MM.1S (cell line): ENCODE measurements at regions not wholly inside any gene's neighbourhood (a gene's known extent, or its start where the extent isn't known, plus 50 kb on each side); places are given as distances from the start of the nearest gene placed in this dataset.
"Not testable (repeated sequence)": the region's sequence is repeated elsewhere in the genome, so short reads cannot be mapped to it uniquely, and the experiment has no call there.

Experiments
- DNase-seq: peaks from one replicate; pipeline ENCODE4 v3.0.0-alpha.2; 2015
- H2AFZ ChIP-seq: fragments of 300-600 bp; sonication (generic); 2 replicates; pipeline ENCODE4 v1.6.0; 2016; ENCODE audit warnings: antibody characterized with exemption, low read length
- H3F3A ChIP-seq: fragments of 300-600 bp; sonication (generic); 2 replicates; pipeline ENCODE4 v1.6.1; 2016; ENCODE audit warnings: mild to moderate bottlenecking, antibody characterized with exemption, low read length, moderate library complexity, mixed read lengths; ENCODE audit not compliant: insufficient read depth
- H3K27ac ChIP-seq: fragments of 300-600 bp; sonication (generic); 2 replicates; pipeline ENCODE4 v1.5.1; 2016; ENCODE audit warnings: mild to moderate bottlenecking, low read length
- H3K27me3 ChIP-seq: fragments of 300-600 bp; sonication (generic); replicated peaks from 2 replicates; pipeline ENCODE4 v1.6.0; 2016; ENCODE audit warnings: low read length; ENCODE audit not compliant: insufficient read depth
- H3K36me3 ChIP-seq: fragments of 300-600 bp; sonication (generic); replicated peaks from 2 replicates; pipeline ENCODE4 v1.6.1; 2016; ENCODE audit warnings: mild to moderate bottlenecking, low read length, mixed read lengths; ENCODE audit not compliant: insufficient read depth
- H3K4me1 ChIP-seq: fragments of 300-600 bp; sonication (generic); 2 replicates; pipeline ENCODE4 v1.6.1; 2016; ENCODE audit warnings: low read length, mixed read lengths
- H3K4me2 ChIP-seq: fragments of 300-600 bp; sonication (generic); 2 replicates; pipeline ENCODE4 v1.6.0; 2016; ENCODE audit warnings: low read depth, low read length
- H3K4me3 ChIP-seq: fragments of 300-600 bp; sonication (generic); 2 replicates; pipeline ENCODE4 v1.5.1; 2016; ENCODE audit warnings: low read length, mixed read lengths
- H3K79me2 ChIP-seq: fragments of 300-600 bp; sonication (generic); 2 replicates; pipeline ENCODE4 v1.6.1; 2016; ENCODE audit warnings: mixed run types, low read length, mixed read lengths
- H3K9ac ChIP-seq: fragments of 300-600 bp; sonication (generic); 2 replicates; pipeline ENCODE4 v1.6.1; 2016; ENCODE audit warnings: low read length, mixed read lengths
- H3K9me2 ChIP-seq: fragments of 300-600 bp; sonication (generic); replicated peaks from 2 replicates; pipeline ENCODE4 v1.6.1; 2016; ENCODE audit warnings: mild to moderate bottlenecking, low read length, mixed read lengths; ENCODE audit not compliant: insufficient read depth
- H3K9me3 ChIP-seq: fragments of 300-600 bp; sonication (generic); replicated peaks from 2 replicates; pipeline ENCODE4 v1.6.1; 2016; ENCODE audit warnings: mild to moderate bottlenecking, low read length, mixed read lengths; ENCODE audit not compliant: insufficient read depth
- H4K20me1 ChIP-seq: fragments of 300-600 bp; sonication (generic); 2 replicates; pipeline ENCODE4 v1.6.1; 2016; ENCODE audit warnings: mild to moderate bottlenecking, low read length, moderate library complexity, mixed read lengths; ENCODE audit not compliant: insufficient read depth
- CTCF ChIP-seq: fragments of 300-600 bp; sonication (generic); IDR thresholded peaks from 2 replicates; pipeline ENCODE4 v1.5.1; 2016; ENCODE audit warnings: antibody characterized with exemption, low read length, mixed read lengths
- EZH2 ChIP-seq: fragments of 300-600 bp; sonication (generic); optimal IDR thresholded peaks from 2 replicates; pipeline ENCODE3; 2017; ENCODE audit warnings: low read depth, mild to moderate bottlenecking, antibody characterized with exemption, low read length, mixed read lengths
- EZH2phosphoT487 ChIP-seq: fragments of 300-600 bp; sonication (generic); IDR thresholded peaks from 2 replicates; pipeline ENCODE4 v1.6.1; 2018; ENCODE audit warnings: antibody characterized with exemption, low read length

DNA sequence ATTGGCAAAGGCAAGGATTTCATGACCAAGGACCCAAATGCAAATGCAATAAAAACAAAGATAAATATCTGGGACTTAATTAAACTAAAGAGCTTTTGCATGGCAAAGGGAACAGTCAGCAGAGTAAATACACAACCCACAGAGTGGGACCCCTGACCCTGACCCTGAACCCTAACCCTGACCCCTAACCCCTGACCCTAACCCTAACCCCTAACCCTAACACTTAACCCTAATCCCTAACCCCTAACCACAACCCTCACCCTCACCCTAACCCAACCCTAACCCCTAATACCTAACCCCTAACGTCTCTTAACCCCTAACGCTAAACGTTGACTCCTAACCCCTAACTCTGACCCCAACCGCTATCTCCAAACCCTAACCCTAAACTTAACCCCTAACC, 673.1 kb upstream of the DEFB115 start:
- H3K9me3 ChIP-seq, H3K27me3 ChIP-seq, H4K20me1 ChIP-seq, H3K79me2 ChIP-seq, H3K4me3 ChIP-seq, H3F3A ChIP-seq, DNase-seq, H3K27ac ChIP-seq, H3K9ac ChIP-seq, H3K4me1 ChIP-seq, H3K4me2 ChIP-seq, H3K9me2 ChIP-seq, H2AFZ ChIP-seq, H3K36me3 ChIP-seq: not testable (repeated sequence)

- H3K9me2 ChIP-seq, H3K27ac ChIP-seq, H2AFZ ChIP-seq, H3K4me2 ChIP-seq, H3K4me3 ChIP-seq, H3K79me2 ChIP-seq, H3K4me1 ChIP-seq, H3F3A ChIP-seq, DNase-seq, H3K27me3 ChIP-seq, H3K9ac ChIP-seq, H3K9me3 ChIP-seq, H3K36me3 ChIP-seq, H4K20me1 ChIP-seq: not testable (repeated sequence)
These were observed 672.1 kb upstream of the DEFB115 start for GRCh38 chr20:30585244-30585796.

- H3K4me1 ChIP-seq, H3K79me2 ChIP-seq, H3K27ac ChIP-seq, H3F3A ChIP-seq, H3K9me3 ChIP-seq, H3K36me3 ChIP-seq, H3K27me3 ChIP-seq, H2AFZ ChIP-seq, DNase-seq, H3K4me2 ChIP-seq, H3K4me3 ChIP-seq, H3K9ac ChIP-seq, H3K9me2 ChIP-seq, H4K20me1 ChIP-seq: not testable (repeated sequence)
These were observed 671.3 kb upstream of the DEFB115 start for GRCh38 chr20:30586178-30586577.

GRCh38 chr20:30593572-30593971, 663.9 kb upstream of the DEFB115 start:
- Histone ChIP-seq H3K79me2 (no peaks in the 10 kb centered on the region), H3K9ac (no peak overlapping the region), H3F3A (no peaks in the 10 kb centered on the region), H3K4me3 (no peak overlapping the region), H3K9me3 (no peaks in the 10 kb centered on the region), H2AFZ (no peak overlapping the region), H3K9me2 (no peaks in the 10 kb centered on the region), H3K27me3 (no peaks in the 10 kb centered on the region), H4K20me1 (no peaks in the 10 kb centered on the region), H3K4me1 (no peaks in the 10 kb centered on the region), H3K27ac (no peak overlapping the region), H3K4me2 (no peak overlapping the region), H3K36me3 (no peaks in the 10 kb centered on the region)
- DNase-seq: no peak
- TF ChIP-seq CTCF: no peak
- TF ChIP-seq EZH2: no peak
- TF ChIP-seq EZH2phosphoT487: no peak

- H3K4me2 ChIP-seq: no peak overlapping the region
- TF ChIP-seq EZH2 (no peak), EZH2phosphoT487 (no peak), CTCF (no peak)
- H3F3A ChIP-seq: no peaks in the 10 kb centered on the region
- H4K20me1 ChIP-seq: no peaks in the 10 kb centered on the region
- H3K36me3 ChIP-seq: no peaks in the 10 kb centered on the region
- no peaks in the 10 kb centered on the region for H3K4me1 ChIP-seq
- no peak for DNase-seq
- no peak overlapping the region for H2AFZ ChIP-seq
- H3K27ac ChIP-seq: no peak overlapping the region
- no peaks in the 10 kb centered on the region for H3K27me3 ChIP-seq
- H3K9ac ChIP-seq: no peak overlapping the region
- no peaks in the 10 kb centered on the region for H3K79me2 ChIP-seq
- no peak overlapping the region for H3K4me3 ChIP-seq
- H3K9me3 ChIP-seq: no peaks in the 10 kb centered on the region
- H3K9me2 ChIP-seq: no peaks in the 10 kb centered on the region
These were observed 663.4 kb upstream of the DEFB115 start for GRCh38 chr20:30594112-30594511.
